ENCODE measurements at regions not wholly inside any gene's neighbourhood (a gene's known extent, or its start where the extent isn't known, plus 50 kb on each side); places are given as distances from the start of the nearest gene placed in this dataset.

DNA sequence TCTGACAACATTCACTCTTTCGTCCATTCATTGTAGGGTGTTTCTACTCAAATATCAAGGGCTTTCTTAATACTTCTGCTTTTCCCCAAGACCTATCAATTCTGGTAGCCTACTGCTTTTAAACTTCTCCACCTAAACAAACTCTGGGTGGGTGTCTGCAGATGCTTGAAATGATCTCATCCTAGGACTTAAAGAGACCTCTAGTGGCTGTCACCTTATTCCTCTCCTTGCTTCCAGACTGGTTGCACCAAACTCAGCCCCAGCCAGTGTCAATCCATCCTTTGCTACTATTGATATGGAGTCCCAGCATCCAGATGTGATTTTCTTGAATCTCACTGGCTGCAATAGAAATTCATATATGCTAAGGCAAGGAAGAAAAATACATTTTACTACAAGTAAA lies 274.7 kb downstream of the NXPE2 start:
- Histone ChIP-seq H3K4me1 (ENCODE audit: control insufficient read depth, insufficient read depth, low read length) (no peaks in the 10 kb centered on the region), H3K27me3 (ENCODE audit: control insufficient read depth, insufficient read depth, low read length) (no peaks in the 10 kb centered on the region), H3K27ac (ENCODE audit: low read length) (no peak overlapping the region), H3K9me3 (ENCODE audit: control insufficient read depth, insufficient read depth, low read depth, low read length) (no peaks in the 10 kb centered on the region), H3K36me3 (ENCODE audit: control insufficient read depth, insufficient read depth, low read length) (no peaks in the 10 kb centered on the region), H3K4me3 (ENCODE audit: low read depth in 2 of 2, low read length in 2 of 2) (no peak overlapping the region)
- in situ Hi-C loops (cut with HindIII; ENCODE audit: low pct_unique_long_range_greater_than_20kb, low sequenced_read_pairs) (no loop called here), intact Hi-C loops (cut with micrococcal nuclease; ENCODE audit: unreplicated experiment) (no loop called here)
- DNase-seq (ENCODE audit: low read depth, low spot score) (no peak), ATAC-seq (no peak)
- no TSS peak for BruUV-seq (replicated peaks)
- CTCF ChIA-PET = no interaction called here
- no peak for TF ChIP-seq TCF7L2 (IDR thresholded peaks at IDR 0.05; ENCODE audit: low read depth, low read length)
- TF ChIP-seq, protein P1, sequence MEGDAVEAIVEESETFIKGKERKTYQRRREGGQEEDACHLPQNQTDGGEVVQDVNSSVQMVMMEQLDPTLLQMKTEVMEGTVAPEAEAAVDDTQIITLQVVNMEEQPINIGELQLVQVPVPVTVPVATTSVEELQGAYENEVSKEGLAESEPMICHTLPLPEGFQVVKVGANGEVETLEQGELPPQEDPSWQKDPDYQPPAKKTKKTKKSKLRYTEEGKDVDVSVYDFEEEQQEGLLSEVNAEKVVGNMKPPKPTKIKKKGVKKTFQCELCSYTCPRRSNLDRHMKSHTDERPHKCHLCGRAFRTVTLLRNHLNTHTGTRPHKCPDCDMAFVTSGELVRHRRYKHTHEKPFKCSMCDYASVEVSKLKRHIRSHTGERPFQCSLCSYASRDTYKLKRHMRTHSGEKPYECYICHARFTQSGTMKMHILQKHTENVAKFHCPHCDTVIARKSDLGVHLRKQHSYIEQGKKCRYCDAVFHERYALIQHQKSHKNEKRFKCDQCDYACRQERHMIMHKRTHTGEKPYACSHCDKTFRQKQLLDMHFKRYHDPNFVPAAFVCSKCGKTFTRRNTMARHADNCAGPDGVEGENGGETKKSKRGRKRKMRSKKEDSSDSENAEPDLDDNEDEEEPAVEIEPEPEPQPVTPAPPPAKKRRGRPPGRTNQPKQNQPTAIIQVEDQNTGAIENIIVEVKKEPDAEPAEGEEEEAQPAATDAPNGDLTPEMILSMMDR (IDR thresholded peaks at IDR 0.05) = peak; percentile 25; the same call in 1 of the 2 replicates
- POLR2A ChIA-PET = no interaction called here

DNA sequence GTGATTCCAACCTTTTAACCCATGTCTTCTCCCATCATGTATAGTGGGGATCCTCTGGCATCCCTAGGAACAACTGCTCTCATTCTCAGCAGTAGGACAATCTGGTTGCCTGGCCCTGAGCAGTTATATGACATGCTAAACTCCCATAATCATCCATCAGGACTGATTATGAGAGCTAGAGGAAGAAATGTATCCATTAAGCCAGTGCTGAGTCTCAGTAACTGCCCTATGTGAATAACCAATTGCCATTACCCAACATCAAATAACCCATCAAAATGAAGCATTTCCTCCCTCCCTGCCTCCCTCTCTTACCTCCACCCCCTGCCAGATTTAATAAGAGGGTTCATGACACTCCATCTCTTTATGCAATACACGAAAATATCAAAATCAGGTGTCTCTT lies 277.6 kb downstream of the NXPE2 start:
- in situ Hi-C loops (cut with HindIII; ENCODE audit: low pct_unique_long_range_greater_than_20kb, low sequenced_read_pairs) (no loop called here), intact Hi-C loops (cut with micrococcal nuclease; ENCODE audit: unreplicated experiment) (no loop called here)
- H3K4me1 ChIP-seq (ENCODE audit: control insufficient read depth, insufficient read depth, low read length) = no peaks in the 10 kb centered on the region
- no peaks in the 10 kb centered on the region for H3K9me3 ChIP-seq (ENCODE audit: control insufficient read depth, insufficient read depth, low read depth, low read length)
- DNase-seq (ENCODE audit: low read depth, low spot score) (no peak), ATAC-seq (no peak)
- ChIA-PET POLR2A (no interaction called here), CTCF (no interaction called here)
- TF ChIP-seq, protein P2, sequence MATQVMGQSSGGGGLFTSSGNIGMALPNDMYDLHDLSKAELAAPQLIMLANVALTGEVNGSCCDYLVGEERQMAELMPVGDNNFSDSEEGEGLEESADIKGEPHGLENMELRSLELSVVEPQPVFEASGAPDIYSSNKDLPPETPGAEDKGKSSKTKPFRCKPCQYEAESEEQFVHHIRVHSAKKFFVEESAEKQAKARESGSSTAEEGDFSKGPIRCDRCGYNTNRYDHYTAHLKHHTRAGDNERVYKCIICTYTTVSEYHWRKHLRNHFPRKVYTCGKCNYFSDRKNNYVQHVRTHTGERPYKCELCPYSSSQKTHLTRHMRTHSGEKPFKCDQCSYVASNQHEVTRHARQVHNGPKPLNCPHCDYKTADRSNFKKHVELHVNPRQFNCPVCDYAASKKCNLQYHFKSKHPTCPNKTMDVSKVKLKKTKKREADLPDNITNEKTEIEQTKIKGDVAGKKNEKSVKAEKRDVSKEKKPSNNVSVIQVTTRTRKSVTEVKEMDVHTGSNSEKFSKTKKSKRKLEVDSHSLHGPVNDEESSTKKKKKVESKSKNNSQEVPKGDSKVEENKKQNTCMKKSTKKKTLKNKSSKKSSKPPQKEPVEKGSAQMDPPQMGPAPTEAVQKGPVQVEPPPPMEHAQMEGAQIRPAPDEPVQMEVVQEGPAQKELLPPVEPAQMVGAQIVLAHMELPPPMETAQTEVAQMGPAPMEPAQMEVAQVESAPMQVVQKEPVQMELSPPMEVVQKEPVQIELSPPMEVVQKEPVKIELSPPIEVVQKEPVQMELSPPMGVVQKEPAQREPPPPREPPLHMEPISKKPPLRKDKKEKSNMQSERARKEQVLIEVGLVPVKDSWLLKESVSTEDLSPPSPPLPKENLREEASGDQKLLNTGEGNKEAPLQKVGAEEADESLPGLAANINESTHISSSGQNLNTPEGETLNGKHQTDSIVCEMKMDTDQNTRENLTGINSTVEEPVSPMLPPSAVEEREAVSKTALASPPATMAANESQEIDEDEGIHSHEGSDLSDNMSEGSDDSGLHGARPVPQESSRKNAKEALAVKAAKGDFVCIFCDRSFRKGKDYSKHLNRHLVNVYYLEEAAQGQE (IDR thresholded peaks at IDR 0.05; ENCODE audit: insufficient read depth in 1 of 2, low read depth in 2 of 2, low read length in 1 of 2) = no peak
- TF ChIP-seq POLR2AphosphoS5 (IDR thresholded peaks at IDR 0.05; ENCODE audit: low read depth, low read length) (no peak), TCF7L2 (IDR thresholded peaks at IDR 0.05; ENCODE audit: low read depth, low read length) (no peak), SIN3A (IDR thresholded peaks at IDR 0.05; ENCODE audit: borderline replicate concordance, insufficient read depth, low read depth, low read length) (no peak)
- TF ChIP-seq, protein P1 (IDR thresholded peaks at IDR 0.05) = no peak
- BruUV-seq (replicated peaks) = no TSS peak
- no peak overlapping the region for H3K27ac ChIP-seq (ENCODE audit: low read length)
- H3K4me3 ChIP-seq (ENCODE audit: low read depth in 2 of 2, low read length in 2 of 2) = no peak overlapping the region
- no peaks in the 10 kb centered on the region for H3K27me3 ChIP-seq (ENCODE audit: control insufficient read depth, insufficient read depth, low read length)
- H3K36me3 ChIP-seq (ENCODE audit: control insufficient read depth, insufficient read depth, low read length) = no peaks in the 10 kb centered on the region

DNA sequence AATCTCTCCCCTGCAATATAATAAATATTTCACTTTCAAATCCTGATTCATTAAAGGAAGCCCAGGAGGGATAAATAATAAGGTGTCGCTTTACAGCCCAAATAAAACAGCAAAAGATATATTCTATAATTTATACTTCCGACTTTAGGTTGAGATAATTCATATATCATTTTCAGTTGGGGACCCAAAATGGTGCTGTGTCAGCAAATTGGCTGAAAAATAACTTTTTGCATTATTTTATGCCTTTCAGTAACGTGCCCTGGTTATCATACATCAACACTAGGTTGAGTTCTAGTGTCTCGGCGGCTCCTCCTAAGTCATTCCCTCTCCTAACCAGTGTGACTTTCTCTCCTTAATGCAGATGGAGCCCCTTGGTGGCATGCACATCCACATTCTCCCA lies 278.2 kb downstream of the NXPE2 start:
- Histone ChIP-seq H3K9me3 (ENCODE audit: control insufficient read depth, insufficient read depth, low read depth, low read length) (no peaks in the 10 kb centered on the region), H3K4me3 (ENCODE audit: low read depth in 2 of 2, low read length in 2 of 2) (no peak overlapping the region), H3K27me3 (ENCODE audit: control insufficient read depth, insufficient read depth, low read length) (no peaks in the 10 kb centered on the region), H3K27ac (ENCODE audit: low read length) (no peak overlapping the region), H3K36me3 (ENCODE audit: control insufficient read depth, insufficient read depth, low read length) (no peaks in the 10 kb centered on the region), H3K4me1 (ENCODE audit: control insufficient read depth, insufficient read depth, low read length) (no peaks in the 10 kb centered on the region)
- CTCF ChIA-PET = no interaction called here
- no peak for TF ChIP-seq SIN3A (IDR thresholded peaks at IDR 0.05; ENCODE audit: borderline replicate concordance, insufficient read depth, low read depth, low read length)
- TF ChIP-seq, protein P2 (IDR thresholded peaks at IDR 0.05; ENCODE audit: insufficient read depth in 1 of 2, low read depth in 2 of 2, low read length in 1 of 2) = no peak
- POLR2A ChIA-PET = no interaction called here
- intact Hi-C loops (cut with micrococcal nuclease; ENCODE audit: unreplicated experiment) = no loop called here
- ATAC-seq = no peak
- in situ Hi-C loops (cut with HindIII; ENCODE audit: low pct_unique_long_range_greater_than_20kb, low sequenced_read_pairs) = no loop called here
- BruUV-seq (replicated peaks) = no TSS peak
- no peak for DNase-seq (ENCODE audit: low read depth, low spot score)

All from Panc1 (cell line).